ENCODE measurements at regions not wholly inside any gene's neighbourhood (a gene's known extent, or its start where the extent isn't known, plus 50 kb on each side); places are given as distances from the start of the nearest gene placed in this dataset.

DNA sequence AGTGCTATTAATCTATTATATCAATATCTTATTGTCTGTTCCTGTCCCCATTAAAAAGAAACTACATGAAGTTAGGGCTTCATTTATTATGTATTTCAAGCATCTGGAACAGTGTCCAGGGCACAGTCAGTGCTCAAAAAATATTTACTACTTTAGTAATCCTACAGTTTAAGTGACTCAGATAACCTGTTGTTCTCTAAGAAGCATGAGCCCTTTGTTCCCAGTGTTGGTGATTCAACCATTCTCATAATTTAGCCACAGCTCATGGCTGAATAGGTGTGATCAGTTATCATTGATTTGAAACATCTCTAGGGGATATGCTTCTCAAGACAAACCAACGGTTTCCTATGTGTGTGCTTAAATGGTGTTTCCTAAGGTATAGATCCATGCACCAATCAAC is 292.7 kb downstream of the TMEM167A start:
- Histone ChIP-seq H3K4me1 (ENCODE audit: insufficient read depth, low read length, poor library complexity, severe bottlenecking) (peaks cover 7% of the 10 kb centered on the region), H3K9me3 (ENCODE audit: low read depth, low read length, poor library complexity, severe bottlenecking) (no peaks in the 10 kb centered on the region), H3K36me3 (ENCODE audit: insufficient read depth, low read length, poor library complexity, severe bottlenecking) (no peaks in the 10 kb centered on the region), H3K27ac (ENCODE audit: low read depth, low read length, poor library complexity, severe bottlenecking) (no peak overlapping the region), H3K27me3 (replicated peaks; ENCODE audit: insufficient read depth, low read depth, low read length, poor library complexity) (no peaks in the 10 kb centered on the region), H3K4me3 (ENCODE audit: low read depth, low read length, poor library complexity, severe bottlenecking) (no peak overlapping the region)
- CTCF ChIA-PET, result no interaction called here
- POLR2A ChIA-PET (ENCODE audit: low non-redundant PET), result no interaction called here
- intact Hi-C loops (cut with micrococcal nuclease; ENCODE audit: unreplicated experiment), result no loop called here
- no peak for TF ChIP-seq EZH2 (IDR thresholded peaks at IDR 0.05; ENCODE audit: borderline replicate concordance, low read depth, low read length, poor library complexity, severe bottlenecking)
- TF ChIP-seq, protein P1, sequence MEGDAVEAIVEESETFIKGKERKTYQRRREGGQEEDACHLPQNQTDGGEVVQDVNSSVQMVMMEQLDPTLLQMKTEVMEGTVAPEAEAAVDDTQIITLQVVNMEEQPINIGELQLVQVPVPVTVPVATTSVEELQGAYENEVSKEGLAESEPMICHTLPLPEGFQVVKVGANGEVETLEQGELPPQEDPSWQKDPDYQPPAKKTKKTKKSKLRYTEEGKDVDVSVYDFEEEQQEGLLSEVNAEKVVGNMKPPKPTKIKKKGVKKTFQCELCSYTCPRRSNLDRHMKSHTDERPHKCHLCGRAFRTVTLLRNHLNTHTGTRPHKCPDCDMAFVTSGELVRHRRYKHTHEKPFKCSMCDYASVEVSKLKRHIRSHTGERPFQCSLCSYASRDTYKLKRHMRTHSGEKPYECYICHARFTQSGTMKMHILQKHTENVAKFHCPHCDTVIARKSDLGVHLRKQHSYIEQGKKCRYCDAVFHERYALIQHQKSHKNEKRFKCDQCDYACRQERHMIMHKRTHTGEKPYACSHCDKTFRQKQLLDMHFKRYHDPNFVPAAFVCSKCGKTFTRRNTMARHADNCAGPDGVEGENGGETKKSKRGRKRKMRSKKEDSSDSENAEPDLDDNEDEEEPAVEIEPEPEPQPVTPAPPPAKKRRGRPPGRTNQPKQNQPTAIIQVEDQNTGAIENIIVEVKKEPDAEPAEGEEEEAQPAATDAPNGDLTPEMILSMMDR (conservative IDR thresholded peaks at IDR 0.05; ENCODE audit: low read depth, low read length), result no peak
- no TSS peak for BruUV-seq (replicated peaks)
- DNase-seq (ENCODE audit: low spot score), result no peak

DNA sequence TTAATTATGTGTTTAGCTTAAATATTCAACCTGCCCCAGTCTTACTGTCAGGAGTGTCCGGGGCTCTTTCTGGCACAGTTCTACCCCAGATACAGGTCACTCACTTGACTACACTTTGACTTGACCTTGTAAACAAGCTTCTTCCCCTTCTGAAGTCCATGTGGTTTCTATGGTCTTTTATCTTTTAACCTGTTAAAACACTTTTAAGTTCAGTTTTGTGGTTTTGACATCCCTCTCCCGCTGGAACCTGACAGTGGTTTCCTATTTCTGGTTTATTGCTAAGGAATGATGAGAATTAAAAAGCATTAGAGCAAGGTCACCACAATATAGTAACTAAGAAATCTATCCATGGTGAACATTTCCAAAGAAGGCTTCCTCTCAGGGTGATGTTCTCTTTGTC is 300.1 kb downstream of the TMEM167A start:
- H3K36me3 ChIP-seq (ENCODE audit: insufficient read depth, low read length, poor library complexity, severe bottlenecking), result no peaks in the 10 kb centered on the region
- CTCF ChIA-PET, result no interaction called here
- POLR2A ChIA-PET (ENCODE audit: low non-redundant PET), result no interaction called here
- no peak overlapping the region for H3K4me3 ChIP-seq (ENCODE audit: low read depth, low read length, poor library complexity, severe bottlenecking)
- intact Hi-C loops (cut with micrococcal nuclease; ENCODE audit: unreplicated experiment), result no loop called here
- no peak overlapping the region for H3K27ac ChIP-seq (ENCODE audit: low read depth, low read length, poor library complexity, severe bottlenecking)
- BruUV-seq (replicated peaks), result no TSS peak
- H3K4me1 ChIP-seq (ENCODE audit: insufficient read depth, low read length, poor library complexity, severe bottlenecking), result no peaks in the 10 kb centered on the region
- TF ChIP-seq, protein P1 (conservative IDR thresholded peaks at IDR 0.05; ENCODE audit: low read depth, low read length), result no peak
- no peak for TF ChIP-seq EZH2 (IDR thresholded peaks at IDR 0.05; ENCODE audit: borderline replicate concordance, low read depth, low read length, poor library complexity, severe bottlenecking)
- H3K9me3 ChIP-seq (ENCODE audit: low read depth, low read length, poor library complexity, severe bottlenecking), result no peaks in the 10 kb centered on the region
- peaks cover 3% of the 10 kb centered on the region for H3K27me3 ChIP-seq (replicated peaks; ENCODE audit: insufficient read depth, low read depth, low read length, poor library complexity)
- DNase-seq (ENCODE audit: low spot score), result no peak

DNA sequence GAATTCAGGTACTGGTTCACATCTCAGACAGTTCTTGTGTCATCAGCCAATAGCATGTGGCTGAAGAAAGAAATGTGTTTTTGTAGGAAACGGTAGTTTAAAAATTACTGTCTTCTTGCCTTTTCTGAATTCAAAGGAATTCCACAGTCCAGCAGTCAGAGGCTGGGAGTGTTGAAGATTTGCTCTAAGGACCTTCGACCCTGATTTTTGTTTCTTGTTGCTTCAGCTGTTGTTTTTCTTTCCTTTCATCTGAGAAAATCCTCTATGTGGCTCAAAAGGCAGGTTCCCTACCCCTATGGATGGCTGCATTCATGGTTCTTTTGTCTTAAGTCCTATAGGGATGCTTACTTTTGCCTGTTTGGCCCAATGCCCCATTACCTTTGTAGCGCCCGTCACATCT is 304.9 kb downstream of the TMEM167A start:
- Histone ChIP-seq H3K27me3 (replicated peaks; ENCODE audit: insufficient read depth, low read depth, low read length, poor library complexity) (peaks cover 5% of the 10 kb centered on the region), H3K27ac (ENCODE audit: low read depth, low read length, poor library complexity, severe bottlenecking) (no peak overlapping the region), H3K4me3 (ENCODE audit: low read depth, low read length, poor library complexity, severe bottlenecking) (no peak overlapping the region), H3K36me3 (ENCODE audit: insufficient read depth, low read length, poor library complexity, severe bottlenecking) (no peaks in the 10 kb centered on the region), H3K9me3 (ENCODE audit: low read depth, low read length, poor library complexity, severe bottlenecking) (no peaks in the 10 kb centered on the region), H3K4me1 (ENCODE audit: insufficient read depth, low read length, poor library complexity, severe bottlenecking) (no peaks in the 10 kb centered on the region)
- POLR2A ChIA-PET (ENCODE audit: low non-redundant PET), result no interaction called here
- DNase-seq (ENCODE audit: low spot score), result no peak
- intact Hi-C loops (cut with micrococcal nuclease; ENCODE audit: unreplicated experiment), result no loop called here
- TF ChIP-seq, protein P1 (conservative IDR thresholded peaks at IDR 0.05; ENCODE audit: low read depth, low read length), result no peak
- TF ChIP-seq EZH2 (IDR thresholded peaks at IDR 0.05; ENCODE audit: borderline replicate concordance, low read depth, low read length, poor library complexity, severe bottlenecking), result no peak
- CTCF ChIA-PET, result no interaction called here
- no TSS peak for BruUV-seq (replicated peaks)

Data from A673 (cell line).